HG03108 (cell line): ENCODE measurements at regions not wholly inside any gene's neighbourhood (a gene's known extent, or its start where the extent isn't known, plus 50 kb on each side); places are given as distances from the start of the nearest gene placed in this dataset.

Experiments used
- ATAC-seq: cut with Tn5 transposase; IDR thresholded peaks from one replicate; pipeline ENCODE4 v1.9.1; 2021; ENCODE audit warnings: moderate library complexity; ENCODE audit not compliant: unreplicated experiment

GRCh38 chr19:29420482-29421195 is 105.2 kb upstream of the VSTM2B start:
- ATAC-seq: no peak

- no peak for ATAC-seq
These were observed 104.6 kb upstream of the VSTM2B start for GRCh38 chr19:29421196-29421545.

- no peak for ATAC-seq
These were observed 103.7 kb upstream of the VSTM2B start for GRCh38 chr19:29422047-29422446.

- no peak for ATAC-seq
These were observed 103.2 kb upstream of the VSTM2B start for GRCh38 chr19:29422486-29423085.

- no peak for ATAC-seq
These were observed 97.7 kb upstream of the VSTM2B start for GRCh38 chr19:29428071-29428470.

- ATAC-seq: no peak
These were observed 96.8 kb upstream of the VSTM2B start for GRCh38 chr19:29429021-29429420.

- no peak for ATAC-seq
These were observed 96.2 kb upstream of the VSTM2B start for GRCh38 chr19:29429581-29429980.

GRCh38 chr19:29431332-29431731 is 94.5 kb upstream of the VSTM2B start:
- no peak for ATAC-seq

- no peak for ATAC-seq
These were observed 93.1 kb upstream of the VSTM2B start for GRCh38 chr19:29432677-29433076.

GRCh38 chr19:29436591-29437103 is 89.1 kb upstream of the VSTM2B start:
- ATAC-seq: no peak

- ATAC-seq: no peak
These were observed 86.8 kb upstream of the VSTM2B start for GRCh38 chr19:29439021-29439420.

GRCh38 chr19:29439688-29440550 is 85.9 kb upstream of the VSTM2B start:
- no peak for ATAC-seq

GRCh38 chr19:29442094-29442493 is 83.7 kb upstream of the VSTM2B start:
- ATAC-seq: no peak

- no peak for ATAC-seq
These were observed 82.9 kb upstream of the VSTM2B start for GRCh38 chr19:29442910-29443309.

GRCh38 chr19:29445246-29445645 is 80.5 kb upstream of the VSTM2B start:
- ATAC-seq: no peak

- no peak for ATAC-seq
These were observed 79.4 kb upstream of the VSTM2B start for GRCh38 chr19:29446361-29446760.

- ATAC-seq: no peak
These were observed 77.7 kb upstream of the VSTM2B start for GRCh38 chr19:29448046-29448445.

GRCh38 chr19:29449371-29449770 is 76.4 kb upstream of the VSTM2B start:
- no peak for ATAC-seq

- no peak for ATAC-seq
These were observed 75.5 kb upstream of the VSTM2B start for GRCh38 chr19:29450306-29450705.

- ATAC-seq: no peak
These were observed 75.0 kb upstream of the VSTM2B start for GRCh38 chr19:29450812-29451211.

GRCh38 chr19:29454109-29454508 is 71.7 kb upstream of the VSTM2B start:
- no peak for ATAC-seq

- ATAC-seq: no peak
These were observed 68.4 kb upstream of the VSTM2B start for GRCh38 chr19:29457413-29457812.
